Liver (tissue), 3 donors: ENCODE measurements at regions not wholly inside any gene's neighbourhood (a gene's known extent, or its start where the extent isn't known, plus 50 kb on each side); places are given as distances from the start of the nearest gene placed in this dataset.

ENCODE experiments used
- CTCF ChIP-seq: fragments of 150-350 bp; IDR thresholded peaks from 2 replicates; pipeline ENCODE4 v1.5.1; 2017; ENCODE audit warnings: improper control_type of control experiment, low read depth, low read length; ENCODE audit not compliant: missing input control
- GABPA ChIP-seq, 2 donors: IDR thresholded peaks in 1 of 2; conservative IDR thresholded peaks in 1 of 2; 2 replicates each; pipeline ENCODE4 v1.6.1; 2016; ENCODE audit warnings: antibody characterized with exemption in 2 of 2, mild to moderate bottlenecking in 1 of 2, moderate library complexity in 1 of 2
- RAD21 ChIP-seq, 2 donors: IDR thresholded peaks; 2 replicates each; pipeline ENCODE4 v1.6.1; 2016; ENCODE audit warnings: antibody characterized with exemption in 2 of 2, mild to moderate bottlenecking in 2 of 2
- TAF1 ChIP-seq: conservative IDR thresholded peaks from 2 replicates; pipeline ENCODE4 v1.6.1; 2016; ENCODE audit warnings: antibody characterized with exemption, mild to moderate bottlenecking
- TF ChIP-seq, protein P1 (sequence below): IDR thresholded peaks from 2 replicates; pipeline ENCODE4 v1.6.1; 2016; ENCODE audit warnings: antibody characterized with exemption
- donor health status: healthy.
- donor health status: healthy.

GRCh38 chr15:95511671-95512070 is 818.8 kb upstream of the NR2F2 start:
- TF ChIP-seq CTCF (no peak), RAD21 (IDR thresholded peaks at IDR 0.05) (no peak), TAF1 (no peak), GABPA (IDR thresholded peaks at IDR 0.05 in 1 of 2, conservative IDR thresholded peaks at IDR 0.05 in 1 of 2) (no peak)
- TF ChIP-seq, protein P1, sequence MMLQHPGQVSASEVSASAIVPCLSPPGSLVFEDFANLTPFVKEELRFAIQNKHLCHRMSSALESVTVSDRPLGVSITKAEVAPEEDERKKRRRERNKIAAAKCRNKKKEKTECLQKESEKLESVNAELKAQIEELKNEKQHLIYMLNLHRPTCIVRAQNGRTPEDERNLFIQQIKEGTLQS = no peak
